GM19397 (cell line): ENCODE measurements at regions not wholly inside any gene's neighbourhood (a gene's known extent, or its start where the extent isn't known, plus 50 kb on each side); places are given as distances from the start of the nearest gene placed in this dataset.
"Not testable (repeated sequence)": the region's sequence is repeated elsewhere in the genome, so short reads cannot be mapped to it uniquely, and the experiment has no call there.

Experiments used
- ATAC-seq: cut with Tn5 transposase; IDR thresholded peaks from one replicate; pipeline ENCODE4 v1.9.1; 2021; ENCODE audit warnings: mild to moderate bottlenecking, moderate library complexity; ENCODE audit not compliant: unreplicated experiment

- ATAC-seq: no peak
Measured at GRCh38 chr4:79574741-79575451, 166.9 kb upstream of the GK2 start.

- no peak for ATAC-seq
Measured at GRCh38 chr4:79563219-79563618, 155.2 kb upstream of the GK2 start.

GRCh38 chr4:79561751-79562150 is 153.7 kb upstream of the GK2 start:
- no peak for ATAC-seq

DNA sequence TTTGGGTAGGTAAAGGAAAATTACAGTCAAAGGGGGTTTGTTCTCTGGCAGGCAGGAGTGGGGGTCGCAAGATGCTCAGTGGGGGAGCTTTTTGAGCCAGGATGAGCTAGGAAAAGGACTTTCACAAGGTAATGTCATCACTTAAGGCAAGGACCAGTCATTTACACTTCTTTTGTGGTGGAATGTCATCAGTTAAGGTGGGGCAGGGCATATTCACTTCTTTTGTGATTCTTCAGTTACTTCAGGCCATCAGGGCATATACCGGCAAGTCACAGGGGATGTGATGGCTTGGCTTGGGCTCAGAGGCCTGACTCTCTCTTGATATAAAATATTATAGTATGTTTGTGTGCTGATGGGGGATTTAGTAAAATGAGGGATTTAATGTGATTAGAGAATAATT is 151.4 kb upstream of the GK2 start:
- not testable (repeated sequence) for ATAC-seq

DNA sequence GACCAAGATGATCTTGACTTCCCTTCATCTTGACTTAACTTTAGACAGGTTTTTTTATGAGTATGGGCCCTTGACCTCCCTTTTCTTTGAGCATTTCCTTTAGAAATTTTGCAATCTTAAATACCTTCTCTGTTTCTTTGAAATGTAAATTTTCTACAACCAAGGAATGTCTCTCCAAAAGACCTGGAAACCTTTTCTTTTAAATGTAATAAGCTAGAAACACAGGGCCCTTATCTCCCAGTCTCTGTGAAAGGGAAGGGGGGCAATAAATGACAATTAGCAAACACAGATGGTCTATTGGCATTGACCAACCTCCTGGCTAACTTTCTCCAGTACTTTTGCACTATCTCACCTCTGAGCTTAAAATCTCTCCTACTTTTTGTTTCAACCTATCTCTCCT is 144.3 kb upstream of the GK2 start:
- ATAC-seq: no peak

DNA sequence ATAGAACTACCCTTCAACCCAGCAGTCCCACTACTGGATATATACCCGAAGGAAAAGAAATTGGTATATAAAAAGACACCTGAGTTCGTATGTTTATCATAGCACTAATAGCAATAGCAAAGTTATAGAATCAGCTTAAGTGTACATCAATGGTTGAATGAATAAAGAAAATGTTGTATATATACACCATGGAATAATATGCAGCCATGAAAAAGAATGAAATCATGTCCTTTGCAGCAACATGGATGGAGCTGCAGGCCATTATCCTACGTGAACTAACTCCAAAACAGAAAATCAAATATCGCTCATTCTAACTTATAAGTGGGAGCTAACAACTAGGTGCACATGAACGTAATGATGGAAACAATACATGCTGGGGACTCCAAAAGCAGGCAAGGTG is 143.5 kb upstream of the GK2 start:
- ATAC-seq: no peak

- no peak for ATAC-seq
Measured at GRCh38 chr4:79547851-79548250, 139.8 kb upstream of the GK2 start.

DNA sequence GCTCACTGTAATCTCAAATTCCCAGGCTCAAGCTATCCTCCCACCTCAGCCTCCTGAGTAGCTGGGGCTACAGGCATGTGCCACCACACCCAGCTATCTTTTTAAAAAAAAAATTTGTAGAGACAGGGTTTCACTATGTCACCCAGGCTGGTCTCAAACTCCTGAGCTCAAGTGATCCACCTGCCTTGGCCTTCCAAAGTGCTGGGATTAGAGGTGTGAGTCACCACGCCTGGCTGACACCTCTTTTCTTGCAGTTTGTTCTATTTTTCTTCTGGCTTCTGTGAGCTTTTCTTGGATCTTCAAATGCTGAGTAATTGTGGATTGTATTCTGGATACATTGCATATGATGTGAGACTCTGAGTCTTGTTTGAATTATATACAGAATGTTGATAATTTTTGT is 137.3 kb upstream of the GK2 start:
- ATAC-seq: not testable (repeated sequence)

DNA sequence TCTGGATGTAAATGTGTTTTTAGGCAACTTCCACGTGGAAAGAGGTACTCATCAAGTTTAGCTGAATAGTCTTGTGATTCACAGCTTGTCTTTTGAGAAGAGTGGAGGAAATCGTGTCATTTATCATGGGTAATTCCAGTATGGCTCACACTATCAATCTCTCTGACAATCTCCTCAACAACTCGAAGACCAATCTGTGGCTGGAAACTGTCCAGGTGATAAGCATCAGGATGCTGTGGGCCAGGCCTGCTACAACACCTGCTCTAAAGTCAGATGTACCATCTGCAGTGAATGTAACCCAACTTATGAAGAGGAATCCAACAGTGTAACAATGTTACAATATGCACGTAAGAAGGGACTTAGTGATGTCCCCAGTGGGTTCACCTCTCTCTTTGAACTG is 132.1 kb upstream of the GK2 start:
- no peak for ATAC-seq

DNA sequence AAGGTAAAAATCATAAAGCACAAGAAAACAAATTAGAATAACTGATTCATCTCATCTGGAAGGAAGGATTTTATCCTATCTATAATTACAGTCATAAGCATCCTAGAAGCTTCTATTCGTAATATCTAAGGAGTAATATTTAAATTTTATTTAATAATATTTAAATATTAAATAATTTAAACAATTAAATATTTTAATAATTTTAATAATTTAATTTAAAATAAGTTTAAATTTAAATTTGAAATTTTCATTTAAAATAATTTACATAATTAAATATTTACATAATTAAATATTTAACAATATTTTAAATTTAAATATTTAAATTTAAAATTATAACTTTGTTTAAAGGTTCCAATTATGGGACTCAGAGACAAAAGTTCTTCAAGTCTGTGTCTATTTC is 127.5 kb upstream of the GK2 start:
- ATAC-seq: no peak

GRCh38 chr4:79528241-79528706 is 120.2 kb upstream of the GK2 start:
- no peak for ATAC-seq

DNA sequence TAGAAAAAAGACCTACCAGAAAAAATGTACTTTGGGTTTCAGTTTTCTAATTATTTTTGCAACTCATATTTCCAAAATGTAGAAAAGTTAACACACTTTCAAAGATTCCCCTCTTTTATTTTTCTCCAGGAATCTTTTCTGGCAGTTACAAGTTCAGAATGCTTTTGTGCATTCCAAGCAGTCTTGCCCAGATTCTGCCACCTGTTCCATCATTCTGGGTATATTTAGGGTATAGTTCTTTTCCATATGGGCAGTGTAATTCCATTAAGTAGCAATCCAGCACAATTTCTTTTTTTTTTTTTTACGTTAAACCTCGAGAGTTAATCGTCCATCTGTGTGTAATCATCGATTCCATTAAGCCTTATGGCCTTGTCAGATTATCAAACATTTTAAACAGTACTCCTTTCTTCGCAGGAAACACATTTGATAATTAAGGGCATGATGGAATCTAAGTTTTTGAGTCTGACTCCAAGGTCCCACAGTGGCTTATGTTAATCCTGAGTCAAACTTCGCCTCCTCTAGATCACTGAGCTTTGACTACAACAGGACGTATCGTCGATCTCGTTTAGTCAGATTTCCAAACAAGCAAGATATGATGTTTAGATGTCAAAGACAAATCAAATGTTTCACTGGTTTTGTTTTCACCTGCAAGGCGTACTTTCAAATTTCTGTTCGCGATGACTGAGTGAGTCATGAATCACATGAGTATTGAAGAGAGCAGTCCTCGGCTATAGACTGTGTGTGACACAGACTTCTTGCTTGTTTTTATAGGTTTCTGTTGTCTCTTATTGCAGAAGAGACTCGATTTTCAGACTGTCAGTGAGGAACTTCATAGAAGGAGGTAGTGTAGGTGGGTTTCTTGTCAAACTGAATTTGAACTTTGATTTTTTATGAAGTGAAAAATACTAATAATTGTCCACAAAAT is 118.9 kb upstream of the GK2 start:
- ATAC-seq: no peak

GRCh38 chr4:79516114-79516513 is 108.1 kb upstream of the GK2 start:
- ATAC-seq: no peak

DNA sequence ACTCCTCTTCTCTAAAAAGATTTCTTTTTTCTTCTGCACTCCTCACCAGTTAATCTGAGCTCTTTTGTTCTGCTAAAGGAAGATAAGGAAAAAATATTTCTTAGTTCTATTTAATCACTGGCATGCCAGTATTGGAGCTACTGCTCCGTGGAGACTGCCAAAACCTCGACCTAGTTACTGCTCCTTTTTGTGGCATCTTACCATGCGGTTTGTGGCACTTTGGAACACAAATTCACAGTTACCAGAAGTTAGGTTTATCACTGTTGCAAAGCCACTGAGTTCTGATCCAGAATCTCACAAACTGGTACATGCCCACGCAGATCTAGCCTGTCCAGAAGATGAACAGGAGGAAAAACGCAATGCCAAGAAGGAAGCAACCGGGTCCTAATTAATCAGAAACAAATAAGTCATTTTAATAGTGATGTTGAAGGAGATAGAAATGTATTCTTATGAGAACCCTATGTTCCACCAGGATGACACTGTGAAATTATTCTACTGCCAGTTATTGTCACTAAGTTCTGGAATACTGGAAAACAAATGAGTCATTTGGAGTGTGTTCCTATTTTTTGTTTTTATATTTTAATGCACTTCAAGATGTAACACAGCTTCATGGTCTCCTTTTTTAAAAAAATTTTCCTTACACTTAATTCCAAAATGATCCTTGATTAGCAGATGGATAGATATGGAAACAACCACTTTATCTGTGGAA is 106.7 kb upstream of the GK2 start:
- no peak for ATAC-seq

DNA sequence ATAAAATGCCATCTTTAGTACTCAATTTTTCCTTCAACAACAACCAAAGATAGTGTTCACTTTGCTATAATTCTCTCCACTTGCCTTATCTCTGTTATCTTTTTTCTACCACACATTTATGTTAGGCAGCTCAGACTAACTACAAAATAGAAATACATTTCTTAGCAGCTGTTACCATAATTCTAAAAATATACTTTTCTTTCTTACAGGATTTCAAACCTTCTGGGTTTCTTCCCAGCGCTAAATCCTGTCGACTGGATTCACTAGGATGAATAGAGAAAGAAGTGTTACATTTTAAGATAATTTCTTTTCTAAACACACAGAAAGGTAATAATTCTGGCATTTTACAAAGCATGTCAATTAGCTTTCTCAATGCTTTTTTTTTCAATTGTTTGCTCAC is 105.5 kb upstream of the GK2 start:
- ATAC-seq: no peak

DNA sequence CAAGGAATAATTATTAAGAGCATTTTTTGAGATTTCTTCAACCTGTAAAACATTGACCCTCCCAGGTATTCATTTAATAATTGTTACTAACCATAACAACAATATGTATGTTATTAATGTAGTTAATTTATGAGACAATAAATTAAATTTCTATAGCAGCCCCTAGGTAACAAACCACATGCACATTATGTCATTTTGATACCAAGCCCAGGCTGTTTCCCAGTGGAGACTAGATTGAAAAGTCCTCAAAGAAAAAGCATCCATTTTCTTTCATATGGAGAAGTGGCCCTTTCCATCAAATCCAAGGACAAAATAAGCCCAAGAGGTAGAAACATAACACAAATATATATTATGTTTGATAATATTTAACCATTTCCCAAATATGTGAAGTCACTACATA is 104.3 kb upstream of the GK2 start:
- ATAC-seq: no peak

DNA sequence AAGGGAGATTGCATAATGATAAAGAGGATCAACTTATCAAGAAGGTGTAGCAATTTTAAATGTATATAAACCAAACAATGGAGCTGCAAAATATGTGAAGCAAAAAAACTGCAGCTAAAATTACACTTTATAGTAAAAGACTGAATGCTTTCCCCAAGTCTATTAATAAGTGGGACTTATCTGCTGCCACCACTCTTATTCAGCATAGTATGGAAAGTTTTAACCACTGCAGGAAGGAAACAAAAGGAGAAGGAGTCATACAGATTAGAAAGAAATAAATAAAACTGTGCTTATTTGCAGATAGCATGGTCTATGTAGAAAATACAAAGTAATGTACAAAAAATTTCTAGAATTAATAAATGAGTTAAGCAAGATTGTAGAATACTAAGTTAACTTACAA is 94.1 kb upstream of the GK2 start:
- no peak for ATAC-seq

GRCh38 chr4:79498282-79498681 is 90.3 kb upstream of the GK2 start:
- no peak for ATAC-seq

DNA sequence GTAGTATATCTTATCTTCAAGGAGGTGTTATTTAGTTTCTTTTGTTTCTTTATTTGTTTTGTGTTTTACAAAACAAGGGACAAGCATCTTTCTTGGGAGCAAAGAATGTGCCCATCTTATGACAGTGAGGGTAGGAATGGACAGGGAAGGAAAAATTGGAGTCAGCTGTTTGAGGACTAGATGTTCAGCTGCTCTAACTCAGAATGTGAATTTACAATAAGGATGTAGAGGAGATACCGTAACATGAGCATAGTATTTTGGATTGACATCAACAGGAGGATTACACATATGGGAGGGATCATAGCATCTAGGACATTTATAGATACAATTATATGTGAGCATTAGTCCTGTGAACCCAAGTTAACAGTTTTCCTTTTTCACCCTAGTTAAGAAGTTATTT is 89.0 kb upstream of the GK2 start:
- ATAC-seq: no peak

DNA sequence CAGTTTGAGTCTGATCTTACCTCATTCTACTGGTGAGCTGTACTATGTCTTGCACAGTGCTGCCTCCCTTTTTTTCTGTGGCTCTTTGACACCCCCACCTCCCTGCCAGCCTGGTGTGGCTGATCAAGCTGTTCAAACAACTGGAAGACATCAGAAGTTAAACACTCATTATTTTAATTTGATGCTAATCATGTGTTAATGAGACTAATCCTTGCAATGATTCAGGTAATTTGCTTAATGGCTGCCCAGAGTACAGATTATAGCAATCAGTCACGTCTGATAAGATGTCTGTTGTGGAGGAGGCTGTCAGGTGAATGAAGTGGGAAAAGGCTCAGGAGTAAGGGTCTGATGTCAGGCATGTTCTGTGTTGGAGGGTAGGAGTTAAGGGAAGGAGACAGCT is 87.4 kb upstream of the GK2 start:
- no peak for ATAC-seq

- ATAC-seq: no peak
Measured at GRCh38 chr4:79492148-79492547, 84.1 kb upstream of the GK2 start.

DNA sequence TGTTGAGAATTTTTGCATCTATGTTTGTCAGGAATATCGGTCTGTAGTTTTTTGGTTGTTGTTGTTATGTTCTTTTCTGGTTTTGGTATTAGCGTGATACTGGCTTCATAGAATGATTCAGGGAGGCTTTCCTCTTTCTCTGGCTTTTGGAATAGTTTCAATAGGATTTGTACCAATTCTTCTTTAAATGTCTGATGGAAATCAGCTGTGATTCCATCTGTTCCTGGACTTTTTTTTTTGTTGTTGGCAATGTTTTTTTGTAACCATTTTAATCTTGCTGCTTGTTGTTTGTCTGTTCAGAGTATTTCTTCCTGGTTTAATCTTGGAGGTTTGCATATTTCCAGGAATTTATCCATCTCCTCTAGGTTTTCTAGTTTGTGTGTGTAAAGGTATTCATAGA is 81.5 kb upstream of the GK2 start:
- ATAC-seq: no peak
